Activated CD8-positive, alpha-beta memory T cell treated with anti-CD3 and anti-CD28 coated beads, Interleukin-2, amount 50 U/mL, for 1 hour (primary cell): ENCODE measurements at regions not wholly inside any gene's neighbourhood (a gene's known extent, or its start where the extent isn't known, plus 50 kb on each side); places are given as distances from the start of the nearest gene placed in this dataset.

Experiments
- DNase-seq: peaks from one replicate; pipeline ENCODE4 v3.0.0-alpha.2; 2020; ENCODE audit errors: extremely low read depth

DNA sequence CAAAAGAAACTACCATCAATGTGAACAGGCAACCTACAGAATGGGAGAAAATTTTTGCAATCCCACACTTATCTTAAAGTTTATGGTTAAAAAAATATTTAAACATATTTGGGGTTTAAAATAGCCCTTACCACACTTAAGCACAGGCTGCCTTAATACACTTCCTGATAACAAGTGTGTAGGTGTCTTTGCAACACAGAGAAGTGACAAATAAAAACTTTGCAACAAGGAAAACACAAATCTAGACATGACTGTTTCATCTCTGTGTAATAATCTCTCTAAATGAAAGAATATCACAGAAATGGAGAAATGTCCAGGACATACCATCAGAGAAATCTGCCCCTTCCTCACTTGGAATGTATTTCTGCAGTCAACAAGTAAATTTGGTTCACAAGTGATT, 464.1 kb upstream of the ARHGEF26 start:
- DNase-seq = no peak

DNA sequence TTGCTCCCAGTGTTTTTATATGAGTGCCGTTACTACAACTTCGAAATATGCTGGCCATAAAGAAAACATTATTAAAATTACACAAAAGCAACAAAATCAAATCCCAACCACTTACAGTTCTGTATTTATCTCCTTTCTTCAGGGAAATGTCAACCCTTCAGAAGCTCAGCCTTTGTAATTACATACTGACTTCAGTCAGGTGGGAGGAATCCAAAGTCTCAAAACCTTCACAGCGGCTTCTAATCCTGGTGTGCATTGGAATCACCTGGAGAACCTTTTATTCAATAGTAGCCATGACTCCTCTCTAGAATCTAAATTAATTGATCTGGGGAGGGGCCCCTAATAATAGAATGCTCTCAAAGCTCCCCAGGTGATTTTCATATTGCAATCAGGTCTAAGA, 463.7 kb upstream of the ARHGEF26 start:
- no peak for DNase-seq

DNA sequence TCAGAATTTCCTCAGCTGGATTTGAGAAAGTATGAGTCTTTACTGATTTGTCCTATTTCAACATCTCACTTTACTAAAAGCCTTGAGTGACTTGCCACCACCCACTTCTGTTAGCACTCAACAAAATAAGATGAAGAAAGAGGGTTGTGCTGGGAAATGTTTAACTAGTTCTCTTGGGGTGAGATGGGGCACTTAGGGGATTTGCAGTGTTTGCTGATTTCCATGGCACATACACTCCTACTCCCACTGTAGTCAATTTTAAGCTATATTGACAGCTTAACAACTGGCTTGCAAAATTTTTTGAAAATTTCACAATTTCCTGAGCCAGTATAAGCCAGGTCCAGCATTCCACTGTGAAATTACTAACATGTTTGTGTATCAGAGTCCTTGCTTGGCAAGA, 463.1 kb upstream of the ARHGEF26 start:
- no peak for DNase-seq

DNA sequence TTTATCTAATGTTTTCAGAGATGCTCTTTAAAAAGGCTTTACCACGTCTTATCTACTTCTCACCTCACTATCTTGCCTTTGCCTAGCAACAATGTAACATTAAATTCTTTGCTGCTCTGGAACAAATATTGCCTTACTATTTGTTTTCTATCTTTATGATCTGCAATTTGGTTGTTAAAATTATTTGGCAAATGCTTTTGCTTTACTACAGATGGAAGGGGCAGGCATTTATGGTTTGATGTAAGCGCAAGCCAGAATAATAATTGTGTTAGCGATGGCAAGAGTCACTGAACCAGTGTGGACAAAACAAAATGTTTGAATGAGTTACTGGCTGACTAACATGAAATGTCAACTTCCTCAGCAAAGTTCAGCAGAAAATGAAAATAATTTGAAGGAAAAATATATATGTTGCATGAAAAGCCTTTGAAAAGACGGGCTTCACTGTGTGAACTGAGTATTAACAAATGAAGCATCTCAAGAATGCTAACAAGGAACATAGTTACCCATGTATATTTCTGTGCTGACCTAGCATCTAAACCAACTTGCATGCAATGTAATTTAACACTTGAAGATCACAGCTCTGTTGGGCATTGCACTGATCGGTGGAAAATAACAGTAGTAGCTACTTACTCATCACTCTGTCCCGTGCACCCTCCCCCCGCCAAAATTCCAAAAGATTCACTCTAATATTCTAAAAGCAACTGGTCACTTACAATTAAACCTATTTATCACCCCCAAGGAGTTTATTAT, 454.0 kb upstream of the ARHGEF26 start:
- no peak for DNase-seq

DNA sequence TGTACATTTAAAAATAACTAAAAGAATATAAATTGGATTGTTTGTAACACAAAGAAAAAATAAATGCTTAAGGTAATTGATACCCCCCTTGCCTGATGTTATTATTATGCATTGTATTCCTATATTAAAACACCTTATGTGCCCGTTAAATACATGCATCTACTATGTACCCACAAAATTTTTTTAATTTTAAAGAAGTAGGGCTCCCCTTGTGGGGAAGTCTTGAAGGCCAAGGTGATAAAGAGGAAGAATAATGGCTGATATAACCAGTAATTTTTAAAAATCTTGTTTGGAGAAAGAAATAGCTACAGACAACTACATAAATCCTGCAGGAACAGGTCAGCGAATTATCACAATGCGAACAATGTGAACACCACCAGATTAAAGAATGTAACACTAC, 451.7 kb upstream of the ARHGEF26 start:
- no peak for DNase-seq

DNA sequence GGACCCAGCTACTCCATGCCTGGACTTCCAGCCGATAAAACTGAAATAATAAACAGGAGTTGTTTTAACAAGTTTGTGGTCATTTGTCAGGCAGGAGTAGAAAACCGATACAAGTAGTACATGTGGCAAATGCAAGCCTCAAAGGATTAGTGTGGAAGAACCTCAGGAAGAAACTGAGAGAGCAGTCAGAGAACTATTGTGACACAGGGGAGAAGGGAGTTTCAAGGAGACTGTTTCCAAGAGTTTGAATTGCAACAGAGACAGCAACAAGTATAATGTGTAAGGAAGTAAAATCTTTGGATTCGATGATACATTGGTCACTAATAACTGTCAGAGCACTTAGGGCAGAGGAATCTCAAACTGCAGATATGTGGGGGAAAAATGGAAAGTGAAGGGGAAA, 450.6 kb upstream of the ARHGEF26 start:
- DNase-seq = no peak

DNA sequence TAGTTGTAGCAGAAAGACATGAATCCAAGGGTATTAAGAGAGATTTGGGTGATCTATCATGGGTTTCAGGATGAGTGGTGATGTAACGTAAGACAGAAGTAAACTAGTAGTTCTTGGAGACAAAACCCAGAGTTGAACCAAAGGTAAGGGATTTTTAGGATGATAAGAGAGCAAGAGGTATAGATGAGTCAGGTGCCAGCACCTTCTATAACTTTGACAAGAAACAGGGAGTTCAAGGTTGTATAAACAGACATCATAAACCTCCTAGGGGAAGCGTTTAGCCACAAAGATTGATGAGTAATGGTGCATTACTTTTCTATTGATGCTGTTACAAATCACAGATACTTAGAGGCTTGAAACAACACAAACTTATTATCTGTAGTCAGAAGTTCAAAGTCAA, 447.3 kb upstream of the ARHGEF26 start:
- DNase-seq = no peak

DNA sequence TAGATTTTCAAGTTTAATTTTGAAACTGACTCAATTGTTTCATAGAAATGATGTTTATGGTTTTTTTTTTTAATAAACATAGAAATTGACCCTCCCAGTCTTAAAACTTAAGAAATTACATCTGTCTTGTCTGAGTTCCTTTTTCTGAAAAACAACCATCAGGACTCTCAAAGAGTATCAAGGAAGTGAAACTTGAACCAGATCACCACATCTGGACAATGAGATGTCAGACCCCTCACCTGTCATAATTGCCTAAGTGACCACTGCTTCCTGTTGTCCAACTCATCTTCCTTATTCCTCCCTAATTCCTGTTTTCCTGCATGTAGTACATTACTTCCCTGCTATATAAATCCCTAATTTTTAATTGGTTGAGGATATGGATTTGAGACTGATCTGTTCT, 441.5 kb upstream of the ARHGEF26 start:
- DNase-seq = no peak

DNA sequence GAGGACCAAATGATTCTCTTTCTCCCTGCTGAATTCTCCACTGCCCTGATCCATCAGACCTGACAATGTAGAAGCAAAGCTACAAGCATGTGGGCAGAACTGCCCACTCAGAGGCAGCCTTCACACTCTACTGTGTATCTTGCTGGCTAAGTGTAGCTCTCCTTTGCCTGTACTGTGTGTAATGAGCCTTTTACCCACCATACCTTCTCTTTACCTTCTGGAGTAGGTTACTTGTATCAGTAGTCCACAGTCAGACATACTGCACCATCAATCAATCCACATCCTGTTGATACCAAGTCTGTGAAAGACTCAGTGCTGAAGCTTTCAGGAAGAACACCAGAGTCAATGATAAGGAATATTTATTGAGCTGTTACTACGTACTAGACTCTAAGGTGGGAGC, 440.7 kb upstream of the ARHGEF26 start:
- DNase-seq = no peak

DNA sequence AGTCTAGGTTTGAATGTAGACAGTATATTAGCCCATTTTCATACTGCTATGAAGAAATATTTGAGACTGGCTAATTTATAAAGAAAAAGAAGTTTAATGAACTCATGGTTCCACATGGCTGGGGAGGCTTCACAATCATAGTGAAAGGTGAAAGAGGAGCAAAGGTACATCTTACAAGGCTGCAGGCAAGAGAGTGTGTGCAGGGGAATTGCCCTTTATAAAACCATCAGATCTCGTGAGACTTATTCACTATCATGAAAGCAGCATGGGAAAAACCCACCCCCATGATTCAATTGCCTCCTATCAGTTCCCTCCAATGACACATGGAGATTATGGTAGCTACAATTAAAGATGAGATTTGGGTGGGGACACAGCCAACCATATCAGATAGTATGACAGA, 440.1 kb upstream of the ARHGEF26 start:
- DNase-seq = no peak

DNA sequence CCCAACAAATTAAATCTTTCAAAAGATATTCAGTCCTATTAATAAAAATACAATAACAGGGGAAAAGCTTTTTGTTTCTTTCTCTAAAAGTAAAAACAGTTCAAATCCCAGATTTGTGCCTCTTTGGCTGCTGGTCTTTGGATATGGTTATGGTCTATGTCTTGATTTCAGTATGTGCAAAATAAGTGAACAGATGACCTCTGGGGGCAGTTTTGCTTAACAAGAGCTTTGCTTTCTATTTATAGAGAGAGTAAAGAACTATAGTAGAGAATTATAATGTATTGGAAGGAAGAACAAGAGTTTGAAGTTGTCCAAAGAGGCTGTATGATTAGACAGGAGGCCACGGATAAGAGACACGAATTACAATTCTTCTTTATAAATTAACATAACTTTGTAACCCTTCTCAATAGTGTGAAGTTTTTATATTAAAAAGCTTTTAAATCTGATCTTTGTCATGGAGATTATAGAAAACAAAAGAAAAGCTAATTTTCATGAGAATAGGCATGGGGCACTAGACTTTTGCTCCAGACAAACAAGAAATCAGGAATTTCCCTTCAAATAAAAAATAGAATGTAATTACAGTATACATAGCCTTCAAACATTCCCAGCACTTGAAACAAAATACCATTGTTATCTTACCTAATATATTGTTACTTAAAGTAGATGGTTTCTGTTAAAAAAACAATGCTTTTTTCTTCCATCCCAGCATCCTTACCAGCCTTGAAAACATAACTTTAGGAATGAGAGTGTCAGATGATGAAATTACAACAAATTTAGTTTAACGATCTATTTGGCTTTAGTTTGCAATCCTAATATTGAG, 432.7 kb upstream of the ARHGEF26 start:
- DNase-seq = no peak

DNA sequence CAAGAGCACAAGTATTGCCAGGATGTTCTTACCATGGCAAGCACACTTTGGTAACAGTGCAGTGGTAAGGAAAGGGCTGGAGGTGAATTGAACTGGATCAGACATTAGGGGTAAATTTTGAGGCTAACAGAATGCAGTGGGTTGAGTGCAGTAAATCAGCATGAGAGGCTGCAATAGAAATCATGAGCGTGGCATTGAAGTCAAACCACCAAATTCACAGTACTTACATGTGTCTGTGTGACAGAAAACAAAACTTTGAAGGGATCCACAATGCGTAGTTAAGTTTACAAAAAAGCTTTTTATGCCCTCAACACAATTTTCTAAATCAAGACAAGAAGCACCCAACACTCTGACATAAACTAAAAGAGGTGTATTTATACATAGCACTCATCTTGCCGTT, 428.0 kb upstream of the ARHGEF26 start:
- DNase-seq = no peak

DNA sequence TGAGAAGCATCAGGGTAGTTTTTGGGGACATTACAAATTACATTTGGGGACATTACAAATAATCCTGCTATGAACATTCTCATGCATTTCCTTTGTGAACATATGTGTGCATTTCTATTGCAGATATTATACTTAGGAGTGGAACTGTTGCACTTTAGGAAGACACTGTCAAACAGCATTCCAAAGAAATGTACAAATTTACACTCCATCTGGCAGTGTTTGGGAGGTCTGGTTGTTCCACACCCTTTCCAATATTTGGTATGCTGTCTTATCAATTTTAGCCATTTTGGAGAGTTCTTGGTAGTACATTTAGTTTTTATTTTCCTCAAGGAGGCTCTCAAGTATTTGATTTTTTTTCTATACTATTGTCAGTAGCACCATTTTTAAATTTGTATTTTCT, 419.1 kb upstream of the ARHGEF26 start:
- DNase-seq = no peak

DNA sequence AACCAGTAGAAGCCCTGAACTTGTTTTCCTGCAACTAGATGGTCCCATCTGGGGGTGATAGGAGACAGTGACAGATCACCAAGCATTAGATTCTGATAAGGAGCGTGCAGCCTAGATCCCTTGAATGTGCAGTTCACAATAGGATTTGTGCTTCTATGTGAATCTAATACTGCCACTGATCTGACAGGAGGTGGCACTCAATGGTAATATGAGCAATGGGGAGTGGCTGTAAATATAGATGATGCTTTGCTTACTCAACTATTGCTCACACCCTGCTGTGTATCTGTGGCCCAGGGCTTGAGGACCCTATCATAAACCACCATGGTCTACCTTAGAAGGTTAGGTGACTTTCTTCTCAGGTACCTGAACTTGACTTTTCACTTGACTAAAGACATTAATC, 417.1 kb upstream of the ARHGEF26 start:
- DNase-seq = no peak

DNA sequence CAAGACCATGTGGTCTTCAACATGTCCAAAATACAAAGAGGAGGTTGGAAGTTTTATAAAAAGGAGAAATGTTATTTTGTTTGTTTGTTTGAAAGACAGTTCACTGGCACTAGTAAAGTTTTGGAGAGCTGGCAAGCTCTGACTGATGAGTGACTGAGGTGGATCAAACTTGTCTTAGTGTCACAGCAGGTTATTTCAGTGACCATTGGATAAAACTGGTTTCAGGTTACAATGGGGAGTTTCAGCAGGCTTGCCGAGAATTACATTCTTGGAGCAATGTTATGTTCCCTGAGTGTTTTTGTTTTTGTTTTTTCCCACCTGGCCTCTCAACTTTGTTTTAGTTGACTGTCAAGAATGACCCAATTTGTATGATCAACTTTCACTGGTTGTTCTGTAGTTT, 414.5 kb upstream of the ARHGEF26 start:
- DNase-seq = no peak

DNA sequence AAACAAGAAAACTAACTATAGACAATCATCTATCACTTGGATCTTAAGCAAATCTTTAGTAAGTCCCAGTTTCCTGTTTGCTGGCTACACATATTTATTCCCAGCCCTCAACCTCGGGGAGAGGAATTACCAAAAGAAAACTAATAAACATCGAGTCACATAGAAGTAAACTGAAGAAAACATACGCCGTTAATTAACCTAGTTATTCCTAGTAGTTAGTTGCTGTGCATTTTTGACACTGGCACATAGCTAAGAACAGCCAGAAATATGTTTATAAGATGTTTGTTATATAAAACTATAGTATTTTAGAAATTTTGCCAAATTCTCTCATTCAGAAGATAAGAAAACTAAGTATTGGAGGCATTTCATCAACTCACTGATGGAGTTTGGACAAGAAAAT, 407.2 kb upstream of the ARHGEF26 start:
- no peak for DNase-seq

DNA sequence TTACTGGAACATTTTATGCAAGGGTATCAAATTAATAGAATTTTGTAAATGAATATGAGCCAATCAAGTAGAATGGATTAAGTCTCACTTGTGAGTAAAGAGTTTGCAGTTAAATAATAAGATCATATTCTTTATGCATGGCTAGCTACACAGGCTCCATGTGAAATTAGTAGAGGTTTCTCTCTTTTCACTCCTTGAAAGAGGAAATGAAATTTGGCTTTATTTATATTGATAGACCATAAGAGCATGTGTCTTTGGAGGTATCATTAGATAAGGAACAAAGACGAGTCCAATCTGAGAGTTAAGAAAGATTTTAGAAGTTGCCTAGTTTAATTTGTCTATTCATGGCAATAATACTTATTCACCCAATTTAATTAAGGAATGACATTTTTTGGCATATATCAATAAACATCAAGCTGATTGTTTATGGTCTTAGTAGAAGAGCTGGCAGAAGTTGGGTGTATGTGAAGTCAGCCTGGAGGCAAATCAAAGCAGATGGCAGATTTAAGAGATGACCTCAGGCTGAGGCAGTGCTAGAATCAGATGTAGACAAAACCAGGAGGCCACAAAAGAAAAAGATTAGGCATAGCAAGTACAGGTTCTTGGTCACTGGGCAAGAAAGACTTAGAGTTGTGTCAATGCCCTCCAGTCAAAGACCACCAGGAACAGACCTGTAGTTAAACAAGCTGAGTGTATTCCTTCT, 406.5 kb upstream of the ARHGEF26 start:
- DNase-seq = no peak

DNA sequence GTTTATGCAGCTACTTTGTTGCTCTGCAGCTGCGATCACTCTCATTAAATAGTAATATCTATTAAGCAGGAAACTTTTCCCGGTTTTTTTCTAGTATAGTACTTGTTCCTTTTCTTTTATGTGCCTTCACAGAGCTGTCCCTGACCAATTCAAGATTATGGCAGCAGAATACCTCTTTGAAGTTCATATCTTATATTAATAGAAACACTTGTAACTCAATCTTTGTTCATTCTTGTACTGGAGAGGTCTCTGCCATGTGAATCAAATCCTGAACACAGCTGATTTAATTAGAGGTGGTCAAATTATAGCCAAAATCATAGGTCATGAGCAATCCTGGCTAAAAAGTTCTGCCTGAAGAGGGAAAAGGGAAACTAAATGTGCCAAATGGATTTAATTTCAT, 399.0 kb upstream of the ARHGEF26 start:
- no peak for DNase-seq

DNA sequence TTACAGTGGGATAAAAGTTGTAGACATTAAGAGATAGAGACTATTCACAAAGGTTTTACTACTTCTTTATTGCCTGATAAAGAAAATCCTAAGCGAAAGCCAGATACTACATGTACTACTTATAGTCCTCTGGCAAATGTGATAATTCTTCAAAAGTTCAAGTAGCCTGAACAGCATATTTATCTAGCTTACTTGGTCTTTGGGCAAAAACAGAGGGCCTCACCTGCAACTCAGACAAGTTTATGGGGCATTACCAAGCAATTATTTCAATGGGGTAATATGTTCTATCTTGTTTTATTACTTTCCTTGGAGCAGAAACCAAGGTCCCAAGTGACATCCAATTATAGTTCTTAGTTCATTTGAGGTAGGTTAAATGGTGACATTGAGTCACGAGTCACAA, 390.1 kb upstream of the ARHGEF26 start:
- no peak for DNase-seq

DNA sequence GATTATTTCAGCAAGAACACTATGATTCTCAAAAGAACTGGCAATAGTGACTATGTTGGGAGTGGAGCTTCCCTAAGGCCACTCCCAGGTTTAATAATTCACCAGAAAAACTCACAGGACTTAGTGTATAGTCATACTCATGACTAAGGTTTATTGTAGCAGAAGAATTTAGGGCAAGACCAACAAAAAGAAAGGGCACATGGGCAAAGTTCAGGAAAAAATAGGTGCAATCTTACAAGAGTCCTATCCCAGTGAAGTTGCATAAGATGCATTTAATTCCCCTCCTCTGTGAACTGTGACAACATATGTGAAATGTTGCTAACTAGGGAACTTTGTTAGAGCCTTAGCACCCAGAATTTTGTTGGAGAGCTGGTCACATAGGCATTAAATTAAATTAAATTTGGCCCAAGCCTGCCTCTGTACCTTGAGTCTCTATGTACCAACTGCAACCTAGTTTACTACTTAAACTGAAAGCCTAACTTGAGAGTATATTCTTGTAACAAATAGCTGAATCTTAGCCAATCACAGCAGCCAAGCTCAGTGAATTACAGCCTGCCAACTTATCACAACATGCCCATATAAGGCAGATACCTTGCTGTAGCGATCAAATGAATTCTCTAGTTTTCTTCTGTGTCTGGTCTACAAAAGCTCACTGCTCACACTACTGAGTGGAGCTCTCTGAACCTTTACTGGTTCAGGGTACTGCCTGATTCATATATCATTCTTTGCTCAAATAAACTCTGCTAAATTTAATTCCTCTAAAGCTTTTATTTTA, 386.2 kb upstream of the ARHGEF26 start:
- no peak for DNase-seq

DNA sequence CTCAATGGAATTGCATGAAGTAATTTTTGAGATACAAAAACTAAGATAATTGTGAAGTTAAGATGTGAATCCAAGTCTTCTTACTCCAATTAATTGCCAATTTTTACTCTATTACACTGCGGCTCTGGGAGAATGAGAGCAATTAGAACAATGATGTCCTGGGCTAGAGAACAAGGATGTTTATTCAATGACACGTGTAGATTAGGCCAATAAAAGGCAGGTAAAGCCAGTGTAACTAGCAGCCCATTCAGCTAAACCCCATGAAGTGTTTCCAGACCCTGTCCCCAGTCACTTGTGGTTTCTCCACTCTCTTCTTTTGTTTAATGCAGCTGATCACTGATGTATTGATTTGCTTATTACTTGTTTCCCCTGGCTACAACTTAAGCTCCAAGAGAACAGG, 381.1 kb upstream of the ARHGEF26 start:
- DNase-seq = no peak

DNA sequence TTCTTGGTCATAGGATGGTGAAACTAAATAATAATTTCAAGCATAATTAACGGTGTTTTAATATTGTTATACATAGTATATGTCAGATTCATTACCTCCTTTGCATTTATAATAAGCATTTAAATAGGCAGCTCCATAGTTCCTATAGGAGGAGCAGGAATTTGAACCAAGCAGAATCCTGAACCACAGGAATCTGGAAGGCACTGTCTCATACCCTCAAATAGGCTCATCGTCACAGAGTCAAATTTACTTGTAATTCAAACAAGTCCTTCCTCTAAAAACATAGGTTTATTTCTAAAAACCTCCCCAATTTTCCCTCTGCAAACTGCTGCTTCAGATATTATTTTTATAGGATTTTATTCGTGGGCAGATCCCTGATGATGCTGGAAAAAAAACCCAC, 376.3 kb upstream of the ARHGEF26 start:
- DNase-seq = no peak
